Cardiac fibroblast (primary cell): ENCODE measurements at regions not wholly inside any gene's neighbourhood (a gene's known extent, or its start where the extent isn't known, plus 50 kb on each side); places are given as distances from the start of the nearest gene placed in this dataset.

Experiments
- DNase-seq, 2 donors: peaks; one replicate each; pipeline versions ENCODE4 v3.0.0 to v3.0.0-alpha.2; 2010; ENCODE audit warnings: low read depth in 2 of 2
- H3K4me3 ChIP-seq, 2 donors: replicated peaks in 1 of 2; 1 replicate in 1 of 2; 2 replicates in 1 of 2; pipeline ENCODE4 v1.5.1; 2011; ENCODE audit warnings: low read depth in 2 of 2, low read length in 2 of 2, mild to moderate bottlenecking in 2 of 2, moderate library complexity in 1 of 2
- CTCF ChIP-seq: IDR thresholded peaks from one replicate; pipeline ENCODE4 v1.5.1; 2011; ENCODE audit warnings: low read depth, mild to moderate bottlenecking, low read length, inconsistent platforms

- no peak for DNase-seq
- H3K4me3 ChIP-seq, result no peak overlapping the region
- TF ChIP-seq CTCF, result no peak
These were observed 92.6 kb upstream of the CDH6 start for GRCh38 chr5:31100781-31101310.

DNA sequence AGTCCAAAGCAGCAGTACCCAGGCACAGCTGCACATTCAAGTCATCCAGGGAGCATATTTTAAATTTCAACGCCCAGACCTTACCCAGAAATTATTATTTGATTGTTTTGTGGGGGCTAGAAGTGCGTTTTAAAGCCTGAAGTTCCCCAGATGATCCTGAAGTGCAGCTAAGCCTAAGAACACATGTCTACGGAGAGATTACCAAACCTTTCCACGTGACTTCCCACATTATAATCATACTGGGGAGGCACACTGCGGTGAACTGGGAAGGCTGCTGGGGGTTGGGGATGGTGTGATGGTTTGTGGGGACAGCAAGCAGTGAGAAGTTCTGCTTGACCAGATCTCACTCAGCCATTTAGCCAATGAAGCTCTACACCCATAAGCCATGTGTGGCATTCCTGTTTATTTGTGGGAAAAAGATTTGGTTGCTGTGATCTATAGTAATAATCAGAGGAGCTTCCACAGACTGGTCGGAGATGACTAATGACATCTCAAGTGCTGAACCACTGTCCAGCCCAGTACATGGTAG, 93.4 kb upstream of the CDH6 start:
- DNase-seq, result no peak
- no peak overlapping the region for H3K4me3 ChIP-seq
- TF ChIP-seq CTCF, result no peak

DNA sequence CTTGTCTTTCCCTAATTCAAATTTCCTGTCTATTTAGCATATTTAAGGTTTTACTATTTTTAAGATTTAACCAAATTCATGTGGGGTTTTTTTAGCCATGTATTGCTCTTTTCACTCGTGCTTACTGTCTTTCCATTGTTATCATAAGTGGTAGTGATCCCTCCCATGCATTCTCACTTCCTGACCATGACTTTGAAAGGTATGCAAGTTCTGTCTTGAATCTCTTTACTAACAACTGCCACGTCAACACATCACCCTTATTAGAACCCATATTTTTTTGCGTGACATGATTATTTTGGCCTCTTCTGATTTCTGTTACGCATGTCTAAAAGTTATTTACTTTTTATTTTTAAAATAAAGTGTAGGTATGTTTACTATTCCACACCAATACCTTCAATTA, 94.7 kb upstream of the CDH6 start:
- TF ChIP-seq CTCF, result no peak
- DNase-seq, result no peak
- no peak overlapping the region for H3K4me3 ChIP-seq

- H3K4me3 ChIP-seq, result no peak overlapping the region
- DNase-seq, result no peak
- TF ChIP-seq CTCF, result no peak
These were observed 95.6 kb upstream of the CDH6 start for GRCh38 chr5:31097851-31098250.

DNA sequence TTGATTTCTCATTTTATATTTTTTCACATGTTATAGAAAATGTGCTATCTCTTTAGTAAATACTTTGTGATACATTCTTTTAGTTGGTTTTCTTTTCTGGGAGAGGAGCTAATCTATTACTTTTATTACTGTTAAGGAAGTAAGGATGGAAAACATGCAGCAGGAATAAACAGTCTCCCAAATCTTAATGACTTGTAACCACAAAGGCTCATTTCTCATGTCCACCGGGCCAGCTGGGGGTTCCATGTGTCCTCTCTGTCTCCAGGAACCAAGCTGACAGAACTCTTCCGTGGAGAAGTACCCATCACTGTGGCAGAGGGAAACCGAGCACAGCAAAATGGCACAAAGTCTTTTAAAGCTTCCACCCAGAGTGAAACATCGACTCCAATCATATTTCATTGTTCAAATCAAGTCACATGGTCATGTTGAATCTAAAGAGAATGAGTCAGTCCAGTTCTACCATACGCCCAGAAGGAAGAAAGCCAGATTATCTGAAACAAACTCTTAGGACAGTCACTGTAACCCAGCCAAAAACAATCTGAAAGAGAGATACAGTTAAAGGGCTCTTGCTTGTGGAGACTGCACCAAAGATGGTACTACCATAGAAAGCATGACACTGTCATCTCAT, 97.1 kb upstream of the CDH6 start:
- H3K4me3 ChIP-seq, result no peak overlapping the region
- no peak for TF ChIP-seq CTCF
- peak; percentile 70 to 77 for DNase-seq

GRCh38 chr5:31095796-31096195, 97.7 kb upstream of the CDH6 start:
- no peak overlapping the region for H3K4me3 ChIP-seq
- no peak for TF ChIP-seq CTCF
- no peak for DNase-seq
